ENCODE measurements at regions not wholly inside any gene's neighbourhood (a gene's known extent, or its start where the extent isn't known, plus 50 kb on each side); places are given as distances from the start of the nearest gene placed in this dataset.
"Not testable (repeated sequence)": the region's sequence is repeated elsewhere in the genome, so short reads cannot be mapped to it uniquely, and the experiment has no call there.

DNA sequence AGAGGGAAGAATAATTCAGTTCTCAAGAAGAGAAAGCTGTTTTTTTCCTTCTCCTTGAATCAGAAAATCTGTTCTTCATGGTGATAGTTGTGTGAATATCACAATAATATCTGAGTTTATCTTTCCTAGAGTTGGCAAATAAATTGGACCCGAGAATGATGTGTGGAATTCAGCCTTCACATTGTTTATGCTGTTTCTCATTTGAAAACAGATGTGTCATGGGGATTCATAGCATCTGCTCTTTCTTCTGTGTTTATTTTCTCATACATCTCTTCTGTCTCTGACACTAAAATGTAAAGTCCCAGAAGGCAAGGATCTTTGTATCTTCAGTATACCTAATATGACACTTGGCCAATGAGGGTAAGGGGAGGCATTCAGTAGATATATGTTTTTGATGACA is 103.6 kb upstream of the SGK1 start:
- DNase-seq, result no peak

DNA sequence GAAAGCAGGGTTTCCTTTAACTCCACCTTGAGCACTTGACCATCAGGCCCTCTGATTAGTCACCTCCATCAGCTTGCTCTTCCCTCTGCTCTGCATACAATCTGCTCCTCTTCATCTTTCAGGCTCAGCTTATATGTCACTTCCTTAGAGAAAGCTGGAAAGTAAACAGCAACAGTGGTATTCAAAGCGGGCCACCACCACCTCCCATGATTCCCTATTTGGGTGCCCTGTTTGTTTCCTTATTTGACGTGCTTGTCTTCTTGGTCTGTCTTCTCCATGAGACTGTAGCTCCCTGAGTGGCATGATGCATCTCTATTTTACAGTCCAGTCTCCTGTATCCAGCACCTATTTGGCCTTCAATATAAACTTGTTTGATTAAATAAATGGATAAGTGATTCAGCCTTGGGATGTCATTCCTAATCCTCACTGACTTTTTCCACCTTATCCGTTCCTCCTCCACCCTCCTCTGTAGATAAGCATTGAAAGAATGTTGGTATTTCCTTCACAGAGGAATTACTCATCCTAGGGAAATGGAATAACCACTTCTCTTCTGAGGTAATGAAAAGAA is 102.8 kb upstream of the SGK1 start:
- peak; percentile 54 for DNase-seq

DNA sequence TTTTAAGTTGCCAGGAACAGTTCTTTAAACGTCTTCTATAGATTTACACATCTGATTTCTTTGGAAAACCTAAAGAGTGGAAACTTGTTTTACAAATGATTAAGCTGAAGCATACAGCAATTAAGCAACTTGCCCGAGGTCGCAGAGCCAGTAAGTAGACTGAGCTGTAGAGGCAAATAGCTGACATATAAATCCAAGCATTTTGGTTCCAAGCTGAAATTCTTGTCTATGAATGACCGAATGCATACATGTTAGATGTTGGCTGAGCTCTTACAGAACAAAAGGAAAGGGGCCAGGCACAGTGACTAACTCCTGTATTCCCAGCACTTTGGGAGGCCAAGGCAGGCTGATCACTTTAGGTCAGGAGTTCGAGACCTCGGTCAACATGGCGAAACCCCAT is 101.8 kb upstream of the SGK1 start:
- DNase-seq, result no peak

DNA sequence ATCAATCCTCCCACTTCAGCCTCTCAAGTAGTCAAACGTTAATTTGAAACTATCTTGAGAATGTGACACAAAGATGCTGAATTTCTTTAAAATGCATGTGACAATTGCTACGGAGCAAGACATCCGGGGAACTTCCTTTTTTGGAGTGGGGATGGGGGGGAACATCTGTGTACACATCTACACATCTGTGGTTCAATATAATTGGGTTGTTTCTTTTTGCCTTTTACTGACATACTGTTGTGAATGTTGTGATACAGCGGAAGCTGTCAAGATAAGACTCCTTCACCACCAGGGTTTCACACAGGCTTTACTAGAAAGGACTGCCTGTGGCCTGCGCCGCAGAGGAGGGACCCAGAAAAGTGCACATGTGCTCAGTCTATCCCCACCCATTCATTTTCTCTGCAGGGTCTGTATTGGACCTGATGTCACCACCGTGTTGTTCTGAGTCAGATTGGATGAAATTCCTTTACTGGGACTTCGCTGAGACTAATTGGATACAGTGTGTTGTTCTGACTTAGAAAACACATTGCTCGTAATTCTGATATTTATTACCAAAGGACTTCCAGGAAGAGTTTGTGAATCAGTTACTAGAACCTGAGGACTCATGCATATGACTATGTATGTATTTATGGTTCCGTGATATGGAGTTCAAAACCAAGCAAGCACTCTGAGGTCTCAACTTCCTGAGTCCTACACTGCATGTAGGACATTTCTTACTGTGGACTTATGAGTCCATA is 98.7 kb upstream of the SGK1 start:
- DNase-seq, result peak; percentile 45

DNA sequence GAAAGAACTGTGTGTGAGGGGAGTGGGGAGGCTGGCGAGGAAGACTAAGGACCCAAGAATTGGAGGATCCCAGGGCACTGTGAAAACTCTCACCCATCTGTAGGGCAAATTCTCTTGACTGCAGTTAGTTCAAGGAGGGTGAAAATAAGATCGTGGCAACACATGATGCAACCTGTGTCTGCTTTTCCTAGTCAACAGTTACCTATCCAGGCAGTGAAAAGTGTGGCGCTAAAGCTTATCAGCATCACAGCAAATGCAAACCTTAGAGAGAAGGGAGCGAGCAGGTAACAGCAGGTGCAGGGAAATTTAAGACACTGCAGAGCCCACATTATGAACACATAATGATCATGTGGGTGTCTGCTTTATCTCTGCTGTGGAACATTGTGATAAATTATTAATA is 97.7 kb upstream of the SGK1 start:
- no peak for DNase-seq

DNA sequence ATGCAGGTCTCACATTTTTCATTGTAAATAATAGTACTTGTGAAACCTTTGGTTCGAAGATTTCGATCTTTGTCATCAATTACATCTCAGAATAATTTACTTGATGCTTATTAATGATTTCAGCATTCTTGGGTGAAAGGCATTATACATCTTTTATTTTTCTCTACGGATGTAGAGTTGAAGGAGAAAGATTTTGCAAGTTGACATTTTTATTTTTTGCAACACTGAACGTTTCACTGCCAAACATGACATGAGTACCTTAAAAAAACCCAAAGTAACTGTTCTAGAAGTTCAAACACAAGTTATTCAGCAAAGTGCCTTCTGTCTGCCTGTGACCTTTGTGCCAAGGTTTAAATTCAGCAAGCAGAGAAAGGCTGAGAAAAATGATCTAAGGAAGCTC is 97.3 kb upstream of the SGK1 start:
- DNase-seq, result no peak

DNA sequence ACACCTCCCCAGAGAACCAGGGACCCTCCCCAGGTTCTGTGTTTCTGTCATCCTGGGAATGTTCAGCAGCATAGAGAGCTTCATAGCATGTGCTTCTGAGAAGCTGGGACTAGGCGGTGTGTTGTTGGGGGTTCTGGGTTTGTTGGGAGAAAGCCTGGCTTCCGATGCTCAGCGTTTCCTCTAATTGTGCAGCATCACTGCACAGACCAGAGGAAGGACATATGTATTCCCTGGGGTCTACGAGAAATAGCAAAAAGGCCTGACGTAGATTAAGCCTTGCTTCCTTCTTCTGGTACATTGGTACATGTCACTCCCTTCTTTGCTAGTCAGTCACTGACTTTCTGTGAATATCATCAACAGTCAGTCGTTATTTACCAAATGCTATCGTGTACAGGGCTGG is 96.9 kb upstream of the SGK1 start:
- no peak for DNase-seq

DNA sequence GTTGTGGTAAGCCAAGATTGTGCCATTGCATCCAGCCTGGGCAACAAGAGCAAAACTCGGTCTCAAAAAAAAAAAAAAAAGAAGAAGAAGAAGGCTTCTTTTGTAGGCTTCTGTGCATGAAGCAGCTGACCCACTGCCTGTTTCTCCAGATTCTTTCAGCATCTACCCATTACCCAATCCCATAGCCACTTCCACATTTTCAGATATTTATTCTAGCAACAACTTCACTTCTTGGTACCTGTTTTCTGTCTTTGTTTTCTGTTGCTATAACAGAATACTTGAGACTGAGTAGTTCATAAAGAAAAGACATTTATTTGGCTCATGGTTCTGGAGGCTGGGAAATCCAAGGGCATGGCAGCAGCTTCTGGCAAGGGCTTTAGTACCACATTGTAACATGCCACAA is 95.3 kb upstream of the SGK1 start:
- DNase-seq, result peak; percentile 89

DNA sequence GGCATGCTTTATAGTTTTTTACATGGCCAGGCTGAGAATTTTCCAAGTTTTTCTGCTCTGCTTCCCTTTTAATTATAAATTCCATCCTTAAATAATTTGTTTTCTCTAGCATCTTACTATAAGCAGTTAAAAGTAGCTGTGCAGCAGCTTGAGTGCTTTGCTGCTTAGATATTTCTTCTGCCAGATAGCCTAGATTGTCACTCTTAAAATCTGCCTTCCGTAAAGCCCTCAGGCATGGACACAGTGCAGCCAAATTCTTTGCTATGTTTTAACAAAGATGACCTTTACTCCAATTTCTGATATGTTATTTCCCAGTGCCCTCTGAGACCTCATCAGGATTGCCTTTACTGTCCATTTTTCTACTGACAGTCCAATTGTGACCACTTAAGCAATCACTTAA is 92.6 kb upstream of the SGK1 start:
- no peak for DNase-seq

DNA sequence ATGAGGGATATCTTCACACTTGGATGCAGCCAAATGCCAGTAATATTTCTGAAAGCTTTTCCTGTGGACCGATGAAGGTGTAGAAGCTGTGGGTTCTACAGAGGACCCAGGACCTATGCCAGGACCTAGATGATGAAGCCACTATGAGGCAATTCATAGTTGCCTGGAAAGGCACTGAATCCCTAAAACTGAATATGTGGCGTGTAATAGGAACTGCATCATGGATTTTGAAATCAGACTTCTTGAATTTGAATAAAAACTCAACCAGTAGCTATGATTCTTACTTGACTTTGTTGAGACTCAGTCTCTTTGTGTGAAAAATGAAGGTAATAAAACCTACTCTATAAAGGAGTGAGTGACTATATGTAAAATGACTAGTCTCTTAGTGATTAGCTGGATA is 89.9 kb upstream of the SGK1 start:
- DNase-seq, result peak; percentile 39

DNA sequence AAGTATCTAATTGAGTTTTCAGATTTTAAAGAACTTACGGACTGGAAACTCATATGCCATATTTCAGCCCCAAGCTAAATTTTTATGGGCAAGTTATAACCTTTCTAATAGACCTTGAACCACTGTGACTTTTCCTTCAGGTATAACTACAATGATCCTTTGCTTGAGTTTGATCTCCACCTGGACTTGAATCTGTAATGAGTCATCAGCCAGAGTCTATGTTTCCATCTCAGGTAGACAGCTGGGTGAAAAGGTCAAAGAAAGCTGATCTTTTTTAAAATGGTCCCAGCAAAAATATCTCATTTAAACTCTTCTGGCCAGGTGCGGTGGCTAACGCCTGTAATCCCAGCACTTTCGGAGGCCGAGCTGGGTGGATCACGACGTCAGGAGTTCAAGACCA is 88.4 kb upstream of the SGK1 start:
- no peak for DNase-seq

DNA sequence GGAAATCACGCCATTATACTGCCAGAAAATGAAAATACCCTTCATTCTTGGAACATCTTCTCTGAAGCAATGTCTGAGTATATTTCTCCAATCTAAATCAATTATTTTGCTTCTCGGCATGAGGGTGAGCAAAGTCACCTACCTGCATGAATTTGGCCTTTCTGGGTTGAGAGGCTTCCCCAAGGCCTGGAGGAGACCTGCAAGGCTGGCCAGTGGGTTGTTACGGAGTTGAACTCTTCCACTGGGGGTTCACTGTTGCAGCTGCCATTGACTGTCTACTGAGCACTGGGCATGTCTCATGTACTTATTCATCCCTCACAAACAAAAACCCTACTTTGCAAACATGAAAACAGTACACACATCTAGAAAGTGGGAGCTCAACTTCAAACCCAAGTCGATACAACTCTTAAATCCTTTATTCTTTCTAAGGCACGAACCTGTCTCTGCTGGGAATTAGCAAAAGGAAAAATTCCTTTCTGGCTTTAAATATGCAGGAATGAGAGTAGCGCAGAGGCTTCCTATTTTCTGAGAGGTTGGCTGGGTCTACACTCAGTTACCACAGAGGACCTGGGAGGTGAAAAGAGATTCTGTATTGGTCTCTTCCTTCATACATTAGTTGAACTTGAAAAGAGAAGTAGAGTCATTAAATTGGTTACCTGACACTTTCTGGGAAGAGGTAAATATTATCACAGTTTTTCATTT is 87.6 kb upstream of the SGK1 start:
- no peak for DNase-seq

DNA sequence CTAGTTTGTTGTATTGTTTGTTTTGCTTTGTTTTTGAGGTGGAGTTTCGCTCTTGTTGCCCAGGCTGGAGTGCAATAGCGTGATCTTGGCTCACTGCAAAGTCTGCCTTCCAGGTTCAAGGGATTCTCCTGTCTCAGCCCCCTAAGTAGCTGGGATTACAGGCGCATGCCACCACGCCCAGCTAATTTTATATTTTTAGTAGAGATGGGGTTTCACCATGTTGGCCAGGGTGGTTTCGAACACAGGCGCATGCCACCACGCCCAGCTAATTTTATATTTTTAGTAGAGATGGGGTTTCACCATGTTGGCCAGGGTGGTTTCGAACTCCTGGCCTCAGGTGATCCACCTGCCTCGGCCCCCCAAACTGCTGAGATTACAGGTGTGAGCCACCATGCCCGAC is 85.4 kb upstream of the SGK1 start:
- not testable (repeated sequence) for DNase-seq

DNA sequence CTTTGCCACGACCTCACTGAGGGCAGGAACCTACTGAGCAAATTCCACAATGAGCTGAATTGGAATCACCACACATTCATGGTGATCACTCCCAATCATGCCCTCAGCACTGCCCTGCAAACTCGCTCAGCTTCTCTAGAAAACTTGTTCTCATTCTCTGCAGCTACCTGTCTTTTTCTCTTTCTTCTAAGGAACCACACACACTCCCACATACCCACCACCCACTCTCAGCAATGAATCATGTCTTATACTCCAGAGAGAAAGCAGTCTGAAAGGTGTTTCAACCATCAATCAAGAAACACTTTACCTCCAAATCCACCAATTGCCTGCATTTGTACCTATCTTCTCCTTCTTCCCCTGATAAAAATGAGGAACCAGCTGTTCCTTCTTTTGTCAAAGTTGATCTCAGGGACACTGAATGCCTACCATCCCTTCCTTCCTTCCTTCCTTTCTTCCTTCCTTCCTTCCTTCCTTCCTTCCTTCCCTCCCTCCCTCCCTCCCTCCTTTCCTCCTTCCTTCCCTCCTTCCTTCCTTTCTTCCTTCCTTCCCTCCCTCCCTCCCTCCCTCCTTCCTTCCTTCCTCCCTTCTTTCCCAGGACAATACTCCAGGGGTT is 84.6 kb upstream of the SGK1 start:
- no peak for DNase-seq

DNA sequence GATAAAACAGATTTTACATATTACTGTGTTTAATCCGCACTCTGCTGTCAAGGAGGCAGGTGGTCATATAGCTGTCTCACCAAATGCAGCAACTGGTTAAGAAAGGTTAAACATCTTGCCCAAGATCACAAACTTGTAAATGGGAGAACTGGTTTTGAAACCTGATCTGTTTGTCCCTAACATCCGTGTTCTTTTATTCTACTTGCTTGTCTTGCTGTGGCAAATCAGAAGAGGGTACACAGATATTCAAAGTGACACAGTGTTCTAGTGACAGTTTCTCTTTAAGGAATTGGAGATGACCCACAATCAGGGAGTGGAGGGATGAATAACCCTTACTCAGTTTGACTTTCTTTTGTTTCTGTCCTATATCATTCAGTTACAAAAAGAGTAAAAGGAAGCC is 83.0 kb upstream of the SGK1 start:
- no peak for DNase-seq

DNA sequence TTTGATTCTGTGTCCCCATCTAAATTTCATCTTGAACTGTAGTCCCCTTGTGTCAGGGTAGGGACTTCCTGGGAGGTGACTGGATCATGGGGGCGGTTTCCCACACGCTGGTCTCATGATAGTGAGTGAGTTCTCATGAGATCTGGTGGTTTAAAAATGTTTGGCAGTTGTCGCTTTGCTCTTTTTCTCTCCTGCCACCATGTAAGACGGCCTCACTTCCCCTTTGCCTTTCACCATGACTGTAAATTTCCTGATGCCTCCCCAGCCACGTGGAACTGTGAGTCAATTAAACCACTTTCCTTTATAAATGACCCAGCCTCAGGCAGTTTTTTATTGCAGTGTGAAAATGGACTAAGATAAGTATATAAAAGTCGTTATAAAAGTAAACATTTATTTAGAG is 80.5 kb upstream of the SGK1 start:
- DNase-seq, result peak; percentile 96

DNA sequence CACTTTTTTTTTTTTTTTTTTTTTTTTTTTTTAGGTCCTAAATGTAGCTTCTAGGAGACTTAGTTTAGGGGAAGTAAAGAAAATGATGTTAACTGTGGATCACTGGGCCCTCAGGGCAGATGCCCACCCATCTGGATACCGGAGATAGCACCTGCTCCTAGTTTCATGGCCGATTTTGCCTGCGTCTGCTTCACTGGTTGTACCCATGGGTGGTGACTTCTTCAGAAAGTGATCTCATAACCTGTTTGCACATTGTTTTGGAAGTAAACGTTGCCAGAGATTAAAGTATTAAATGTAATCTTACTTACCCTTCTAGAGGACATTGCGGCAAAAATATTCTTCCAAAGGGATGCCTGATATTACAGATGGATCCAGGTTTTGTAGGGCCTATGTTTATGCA is 79.8 kb upstream of the SGK1 start:
- no peak for DNase-seq

DNA sequence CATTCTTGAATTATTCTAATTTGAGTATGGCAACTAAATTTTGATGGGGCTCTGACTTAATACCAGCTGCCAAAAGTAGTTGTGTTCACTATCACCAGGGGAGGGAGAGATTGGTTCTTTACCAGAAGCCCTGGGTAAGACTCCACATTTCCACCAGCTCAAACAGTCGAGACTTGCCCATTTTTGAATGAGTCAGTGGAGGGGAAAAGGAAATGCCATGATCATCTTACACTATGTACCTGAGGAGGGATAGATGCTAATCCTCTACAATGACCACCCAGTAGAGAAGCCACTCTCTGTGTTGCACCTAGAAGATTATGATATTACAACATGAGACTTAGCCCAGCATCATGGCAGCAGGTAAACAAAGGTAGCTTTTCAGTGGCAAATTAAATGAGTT is 77.0 kb upstream of the SGK1 start:
- no peak for DNase-seq

DNA sequence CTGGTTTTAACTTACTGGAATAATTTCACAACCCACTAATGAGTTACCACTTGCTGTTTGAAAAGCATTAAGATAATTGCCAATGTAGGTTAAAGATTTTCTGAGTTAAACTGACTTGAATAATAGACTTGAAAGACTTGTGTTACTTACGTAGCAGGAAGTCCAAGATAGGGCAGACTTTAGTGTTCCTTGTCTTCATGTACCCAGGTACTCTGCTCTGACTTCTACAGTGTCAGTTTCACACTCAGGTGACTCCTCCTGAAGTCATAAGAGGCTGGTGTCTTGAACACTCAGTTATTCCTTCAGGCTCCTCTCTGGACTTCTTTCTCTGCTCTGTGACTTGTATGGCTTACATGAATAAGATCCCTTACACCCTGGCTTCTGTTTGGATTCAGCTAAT is 76.3 kb upstream of the SGK1 start:
- DNase-seq, result no peak

DNA sequence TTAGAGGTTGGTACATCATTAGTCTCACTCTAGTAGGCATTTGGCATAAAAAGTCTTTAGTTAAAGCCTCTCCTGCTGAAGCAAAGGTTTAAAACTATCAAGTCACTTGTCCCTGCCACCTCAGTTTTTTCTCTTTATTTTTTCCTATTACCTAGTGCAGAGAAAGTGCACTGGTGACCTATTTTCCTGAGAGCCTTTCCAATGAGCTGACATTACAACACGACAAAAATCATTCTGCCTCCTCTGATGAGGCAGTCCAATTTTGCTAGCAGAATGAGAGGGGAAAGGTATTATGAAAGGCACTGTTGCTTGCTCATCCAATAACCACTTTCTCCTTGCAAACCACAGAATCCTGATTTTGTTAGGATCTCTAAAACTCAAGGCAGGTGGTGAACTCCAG is 73.3 kb upstream of the SGK1 start:
- no peak for DNase-seq

DNA sequence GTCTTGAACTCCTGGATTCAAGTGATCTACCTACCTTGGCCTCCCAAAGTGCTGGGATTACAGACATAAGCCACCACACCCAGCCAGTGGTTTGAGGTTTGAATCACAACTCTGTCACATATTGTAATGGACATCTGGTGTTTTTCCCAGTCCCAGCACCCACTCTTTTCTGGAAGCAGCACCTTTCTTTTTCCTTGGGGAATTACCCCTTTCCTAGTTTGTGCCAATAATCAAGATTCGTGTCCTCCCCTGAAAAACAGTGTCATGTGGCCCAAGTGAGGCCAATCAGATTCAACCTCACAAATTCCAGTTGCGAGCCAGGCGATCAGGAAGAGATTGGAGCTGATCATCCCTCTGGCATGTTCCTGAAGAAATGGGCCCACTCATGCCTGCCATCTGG is 71.7 kb upstream of the SGK1 start:
- peak; percentile 46 for DNase-seq

DNA sequence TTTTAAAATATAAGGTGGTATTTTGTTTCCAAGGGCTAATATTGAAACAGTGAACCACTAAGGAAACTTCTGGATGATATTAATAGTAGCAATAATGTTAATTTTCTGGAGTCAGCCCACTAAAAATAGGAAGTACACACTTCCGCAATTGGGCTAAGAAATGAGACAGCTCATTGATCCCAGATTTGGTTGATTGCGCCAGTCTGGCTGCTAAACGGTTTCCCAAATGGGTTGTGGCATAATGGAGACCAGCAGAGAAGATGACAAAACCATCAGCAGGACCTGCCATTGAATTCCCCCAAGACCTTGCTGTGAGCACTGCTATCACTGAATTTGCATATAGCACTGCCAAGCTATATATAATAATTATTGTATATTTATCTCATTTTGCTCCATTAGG is 71.2 kb upstream of the SGK1 start:
- peak; percentile 96 for DNase-seq

DNA sequence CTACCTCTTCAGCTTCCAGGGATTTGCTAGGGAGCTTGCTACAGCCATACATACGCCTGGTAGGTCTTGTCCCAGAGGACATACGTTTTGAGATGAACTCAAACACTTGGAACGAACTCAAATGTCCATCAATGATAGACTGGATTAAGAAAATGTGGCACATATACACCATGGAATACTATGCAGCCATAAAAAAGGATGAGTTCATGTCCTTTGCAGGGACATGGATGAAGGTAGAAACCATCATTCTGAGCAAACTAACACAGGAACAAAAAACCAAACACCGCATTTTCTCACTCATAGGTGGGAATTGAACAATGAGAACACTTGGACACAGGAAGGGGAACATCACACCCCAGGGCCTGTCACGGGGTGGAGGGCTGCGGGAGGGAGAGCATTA is 68.6 kb upstream of the SGK1 start:
- not testable (repeated sequence) for DNase-seq

DNA sequence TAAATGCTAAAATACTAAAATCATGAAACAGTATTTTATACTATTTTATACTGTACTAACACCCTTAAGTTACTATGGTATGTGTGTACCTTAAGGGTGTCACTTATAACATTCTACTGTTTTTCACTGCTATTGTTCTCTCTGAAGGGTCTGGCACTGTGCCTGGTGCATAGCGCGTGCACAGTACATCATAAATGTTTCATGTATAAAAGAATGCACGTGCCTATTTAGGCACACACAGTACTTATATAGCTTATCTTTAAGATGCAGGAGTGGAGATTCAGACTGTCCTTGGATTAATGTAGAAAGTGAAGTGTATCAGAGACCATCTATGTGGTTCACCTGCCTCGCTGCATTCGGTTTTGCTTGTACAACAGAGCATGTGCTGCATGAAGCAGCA is 64.0 kb upstream of the SGK1 start:
- no peak for DNase-seq
